Right lobe of liver (tissue), 6 donors: ENCODE measurements at regions not wholly inside any gene's neighbourhood (a gene's known extent, or its start where the extent isn't known, plus 50 kb on each side); places are given as distances from the start of the nearest gene placed in this dataset.

Experiments used
- ATAC-seq, 4 donors: fragments of 200-7000 bp; cut with Tn5 transposase; one replicate each; pipeline ENCODE4 v1.9.1; 2020; ENCODE audit warnings: mild to moderate bottlenecking in 4 of 4, moderate library complexity in 4 of 4
- DNase-seq, 3 donors: peaks; one replicate each; pipeline ENCODE4 v3.0.0-alpha.2; 2020
- H3K27ac ChIP-seq, 3 donors: fragments of 200-600 bp; one replicate each; pipeline ENCODE4 v1.8.0; 2022
- H3K27me3 ChIP-seq, 2 donors: fragments of 200-600 bp; one replicate each; pipeline ENCODE4 v1.8.0; 2022
- H3K36me3 ChIP-seq, 4 donors: fragments of 200-600 bp; sonication (generic) in 1 of 4; one replicate each; pipeline versions ENCODE4 v1.5.1 to v1.8.0; 2017 to 2022; ENCODE audit warnings: control low read depth in 1 of 4
- H3K4me1 ChIP-seq, 4 donors: fragments of 200-600 bp; sonication (generic) in 1 of 4; one replicate each; pipeline versions ENCODE4 v1.5.1 to v1.8.0; 2017 to 2022; ENCODE audit warnings: control low read depth in 1 of 4
- H3K4me3 ChIP-seq, 3 donors: fragments of 200-600 bp; one replicate each; pipeline ENCODE4 v1.8.0; 2022
- H3K9me3 ChIP-seq, 4 donors: fragments of 200-600 bp; sonication (generic) in 1 of 4; one replicate each; pipeline versions ENCODE4 v1.5.1 to v1.8.0; 2017 to 2022; ENCODE audit warnings: control low read depth in 1 of 4
- CTCF ChIP-seq, 4 donors: fragments of 200-600 bp in 3 of 4; fragments of 450-650 bp in 1 of 4; IDR thresholded peaks; one replicate each; pipeline versions ENCODE4 v1.5.1 to v1.8.0; 2016 to 2022; ENCODE audit warnings: antibody characterized with exemption in 4 of 4, mild to moderate bottlenecking in 2 of 4
- POLR2A ChIP-seq: fragments of 450-650 bp; IDR thresholded peaks from one replicate; pipeline ENCODE4 v1.6.1; 2017; ENCODE audit warnings: antibody characterized with exemption, mild to moderate bottlenecking
- WGBS: methylation state at CpG from one replicate; pipeline ENCODE4 v1.1.6; 2018; ENCODE audit warnings: low coverage, low lambda C conversion rate; ENCODE audit not compliant: insufficient coverage; ENCODE audit errors: missing lambda C conversion rate; 5-methylcytosine and 5-hydroxymethylcytosine counted together
- intact Hi-C, 2 donors: fragments of 100-400 bp; cut with DNase I; formaldehyde crosslinking; loops; one replicate each; pipeline versions ENCODE4 v1.11.2 to v1.14.1; 2022
- donor health status: DM: no; HTN: yes; CAD: no.
- donor health status: DM: no; HTN: no; CAD: no.
- donor health status: DM: no; HTN: no; CAD: no.
- donor health status: DM: no; HTN: yes; CAD: no.
- donor health status: DM: no; HTN: yes; CAD: no.

DNA sequence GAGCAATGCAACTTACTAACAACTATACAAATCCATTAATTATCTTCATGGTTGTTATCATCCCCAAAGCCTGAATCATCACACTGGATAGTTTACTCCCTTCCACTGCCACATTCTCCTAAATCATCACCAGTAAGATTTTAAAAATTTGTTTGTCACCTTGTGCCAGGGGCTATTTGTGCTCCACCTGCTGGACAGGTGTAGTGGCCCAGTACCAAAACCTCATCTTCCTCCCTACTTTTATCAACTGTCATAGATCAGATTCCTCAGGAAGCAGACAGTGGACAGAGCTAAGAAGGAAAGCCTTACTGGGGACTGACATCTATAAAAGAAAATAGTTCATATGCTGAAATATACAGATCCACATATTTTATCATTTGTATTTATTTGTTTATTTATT lies 280.4 kb downstream of the CDH11 start:
- TF ChIP-seq CTCF (IDR thresholded peaks at IDR 0.05) (no peak), POLR2A (no peak)
- intact Hi-C loops: no loop called here
- ATAC-seq (no peak), DNase-seq (no peak)
- no peaks in the 10 kb centered on the region for H3K4me1 ChIP-seq
- no peaks in the 10 kb centered on the region for H3K27me3 ChIP-seq
- H3K27ac ChIP-seq: no peak overlapping the region
- H3K4me3 ChIP-seq: no peak overlapping the region
- no peaks in the 10 kb centered on the region for H3K36me3 ChIP-seq
- H3K9me3 ChIP-seq: no peaks in the 10 kb centered on the region

DNA sequence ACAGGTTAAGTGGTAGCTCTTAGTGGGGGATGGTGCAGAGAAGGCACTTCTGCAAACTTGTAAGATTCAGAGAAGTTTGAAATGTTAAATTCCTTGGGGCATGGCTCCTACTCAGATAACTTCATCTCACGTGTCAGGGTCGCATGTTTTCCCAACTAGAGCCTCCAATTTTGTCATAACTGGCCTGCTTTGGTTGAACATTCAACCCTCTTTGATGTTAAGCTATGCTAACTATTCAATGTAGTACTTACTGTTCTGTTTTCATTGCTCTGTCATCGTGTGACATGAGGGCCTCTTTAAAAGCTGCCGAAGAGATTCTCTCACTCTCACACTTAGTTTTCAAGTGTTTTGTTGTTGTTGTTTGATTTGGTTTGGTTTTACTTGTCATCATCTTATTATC lies 280.8 kb downstream of the CDH11 start:
- DNase-seq (no peak), ATAC-seq (no peak)
- 22% methylated on average over 4 of the region's 4 CpGs for WGBS
- intact Hi-C loops: no loop called here
- Histone ChIP-seq H3K27ac (no peak overlapping the region), H3K9me3 (no peaks in the 10 kb centered on the region), H3K36me3 (no peaks in the 10 kb centered on the region), H3K4me1 (no peaks in the 10 kb centered on the region), H3K4me3 (no peak overlapping the region), H3K27me3 (no peaks in the 10 kb centered on the region)
- no peak for TF ChIP-seq CTCF (IDR thresholded peaks at IDR 0.05)
- TF ChIP-seq POLR2A: no peak

DNA sequence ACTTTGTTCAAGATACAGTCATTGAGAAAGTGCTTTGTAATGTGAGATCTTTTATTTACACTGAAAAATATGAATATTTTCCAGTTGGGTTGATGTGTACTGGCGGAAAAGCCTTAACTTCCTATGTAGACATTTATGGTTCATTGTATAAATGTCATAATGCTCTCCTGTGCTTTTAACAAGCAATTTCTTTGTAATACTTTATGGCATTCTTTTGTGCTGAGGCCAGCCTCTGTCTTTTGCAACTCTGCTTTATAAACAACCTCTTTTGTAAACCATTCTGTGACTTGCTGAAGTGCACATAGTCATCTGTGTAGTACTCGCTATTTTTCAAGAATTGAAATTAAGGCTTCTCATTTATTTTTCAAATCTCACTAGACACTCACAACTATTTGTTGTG lies 291.2 kb downstream of the CDH11 start:
- Histone ChIP-seq H3K9me3 (no peaks in the 10 kb centered on the region), H3K4me3 (no peak overlapping the region), H3K27me3 (no peaks in the 10 kb centered on the region), H3K27ac (no peak overlapping the region), H3K36me3 (no peaks in the 10 kb centered on the region), H3K4me1 (no peaks in the 10 kb centered on the region)
- intact Hi-C loops: no loop called here
- DNase-seq (no peak), ATAC-seq (no peak)
- no peak for TF ChIP-seq CTCF (IDR thresholded peaks at IDR 0.05)
- no peak for TF ChIP-seq POLR2A
- WGBS: 45% methylated on average over 2 of the region's 2 CpGs

GRCh38 chr16:64829678-64830077 lies 292.2 kb downstream of the CDH11 start:
- DNase-seq (no peak), ATAC-seq (no peak)
- TF ChIP-seq CTCF (IDR thresholded peaks at IDR 0.05) (no peak), POLR2A (no peak)
- Histone ChIP-seq H3K36me3 (no peaks in the 10 kb centered on the region), H3K27me3 (no peaks in the 10 kb centered on the region), H3K4me3 (no peak overlapping the region), H3K27ac (no peak overlapping the region), H3K4me1 (no peaks in the 10 kb centered on the region), H3K9me3 (no peaks in the 10 kb centered on the region)
- WGBS: 55% methylated on average over 2 of the region's 2 CpGs
- intact Hi-C loops: no loop called here

- no peak for TF ChIP-seq POLR2A
- no peak for TF ChIP-seq CTCF (IDR thresholded peaks at IDR 0.05)
- H3K9me3 ChIP-seq: no peaks in the 10 kb centered on the region
- H3K27ac ChIP-seq: no peak overlapping the region
- WGBS: 67% methylated on average over 2 of the region's 2 CpGs
- intact Hi-C loops: no loop called here
- no peak for DNase-seq
- no peak for ATAC-seq
- H3K4me1 ChIP-seq: no peaks in the 10 kb centered on the region
- no peak overlapping the region for H3K4me3 ChIP-seq
- no peaks in the 10 kb centered on the region for H3K27me3 ChIP-seq
- H3K36me3 ChIP-seq: no peaks in the 10 kb centered on the region
These were observed 295.5 kb downstream of the CDH11 start for GRCh38 chr16:64826374-64826773.
